Esophagus squamous epithelium (tissue), 4 donors: ENCODE measurements at regions not wholly inside any gene's neighbourhood (a gene's known extent, or its start where the extent isn't known, plus 50 kb on each side); places are given as distances from the start of the nearest gene placed in this dataset.

Experiments used
- POLR2A ChIP-seq, 4 donors: fragments of 450-650 bp; IDR thresholded peaks; one replicate each; pipeline ENCODE4 v1.6.1; 2017; ENCODE audit warnings: antibody characterized with exemption in 4 of 4, mild to moderate bottlenecking in 4 of 4, moderate library complexity in 3 of 4
- TF ChIP-seq, protein P1 (sequence below), 6 experiments: fragments of 450-650 bp in 4 of 6; fragments of 200-600 bp in 2 of 6; sonication (generic) in 2 of 6; IDR thresholded peaks; one replicate each; pipeline ENCODE4 v1.5.1; 2016 to 2019; ENCODE audit warnings: antibody characterized with exemption in 6 of 6, mild to moderate bottlenecking in 4 of 6, moderate library complexity in 4 of 6

DNA sequence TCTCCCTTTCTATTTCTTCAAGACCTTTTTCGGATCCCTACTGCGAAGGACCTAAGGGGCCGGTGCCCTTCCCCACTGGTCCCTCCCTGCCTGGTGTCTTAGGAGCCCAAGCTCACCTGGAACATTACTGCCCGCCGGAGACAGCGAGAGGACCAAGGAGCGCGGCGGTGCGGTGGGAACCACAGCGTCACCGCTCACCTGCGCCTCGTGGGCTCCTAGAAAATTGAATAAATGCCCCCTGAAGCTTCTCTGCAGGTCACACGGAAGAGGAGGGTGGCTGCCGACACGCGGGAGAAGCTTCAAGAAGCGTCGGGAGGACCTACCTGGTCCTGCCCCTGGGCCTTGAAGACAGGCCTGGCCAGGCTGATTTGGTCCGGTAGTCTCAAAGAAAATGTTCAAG is 65.2 kb downstream of the PPIAL4A start:
- TF ChIP-seq, protein P1, sequence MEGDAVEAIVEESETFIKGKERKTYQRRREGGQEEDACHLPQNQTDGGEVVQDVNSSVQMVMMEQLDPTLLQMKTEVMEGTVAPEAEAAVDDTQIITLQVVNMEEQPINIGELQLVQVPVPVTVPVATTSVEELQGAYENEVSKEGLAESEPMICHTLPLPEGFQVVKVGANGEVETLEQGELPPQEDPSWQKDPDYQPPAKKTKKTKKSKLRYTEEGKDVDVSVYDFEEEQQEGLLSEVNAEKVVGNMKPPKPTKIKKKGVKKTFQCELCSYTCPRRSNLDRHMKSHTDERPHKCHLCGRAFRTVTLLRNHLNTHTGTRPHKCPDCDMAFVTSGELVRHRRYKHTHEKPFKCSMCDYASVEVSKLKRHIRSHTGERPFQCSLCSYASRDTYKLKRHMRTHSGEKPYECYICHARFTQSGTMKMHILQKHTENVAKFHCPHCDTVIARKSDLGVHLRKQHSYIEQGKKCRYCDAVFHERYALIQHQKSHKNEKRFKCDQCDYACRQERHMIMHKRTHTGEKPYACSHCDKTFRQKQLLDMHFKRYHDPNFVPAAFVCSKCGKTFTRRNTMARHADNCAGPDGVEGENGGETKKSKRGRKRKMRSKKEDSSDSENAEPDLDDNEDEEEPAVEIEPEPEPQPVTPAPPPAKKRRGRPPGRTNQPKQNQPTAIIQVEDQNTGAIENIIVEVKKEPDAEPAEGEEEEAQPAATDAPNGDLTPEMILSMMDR (IDR thresholded peaks at IDR 0.05) = no peak
- TF ChIP-seq POLR2A (IDR thresholded peaks at IDR 0.05) = no peak
